Thyroid gland (tissue), 4 donors: ENCODE measurements at regions not wholly inside any gene's neighbourhood (a gene's known extent, or its start where the extent isn't known, plus 50 kb on each side); places are given as distances from the start of the nearest gene placed in this dataset.

ENCODE experiments used
- CTCF ChIP-seq, 6 experiments: fragments of 200-600 bp in 3 of 6; fragments of 450-650 bp in 3 of 6; sonication (generic) in 3 of 6; IDR thresholded peaks; one replicate each; pipeline ENCODE4 v1.5.1; 2016 to 2019; ENCODE audit warnings: antibody characterized with exemption in 6 of 6, mild to moderate bottlenecking in 2 of 6, inconsistent platforms in 1 of 6, moderate library complexity in 1 of 6
- POLR2A ChIP-seq, 2 donors: fragments of 450-650 bp; IDR thresholded peaks; one replicate each; pipeline ENCODE4 v1.6.1; 2017; ENCODE audit warnings: antibody characterized with exemption in 2 of 2, mild to moderate bottlenecking in 2 of 2, moderate library complexity in 1 of 2

GRCh38 chr5:148909766-148910165 lies 83.4 kb downstream of the ADRB2 start:
- TF ChIP-seq CTCF (IDR thresholded peaks at IDR 0.05) (no peak), POLR2A (IDR thresholded peaks at IDR 0.05) (no peak)
